IMR-90 (cell line): ENCODE measurements at regions not wholly inside any gene's neighbourhood (a gene's known extent, or its start where the extent isn't known, plus 50 kb on each side); places are given as distances from the start of the nearest gene placed in this dataset.

ENCODE experiments used
- ATAC-seq: fragments of 200-7000 bp; cut with Tn5 transposase; 2 replicates; pipeline ENCODE4 v1.9.1; 2020; ENCODE audit warnings: low read depth, mild to moderate bottlenecking, moderate library complexity
- BruUV-seq: library from RNA; stranded (reverse); fragments of 400-500 nt; replicated peaks from 2 replicates; lab custom pipeline; 2021; lab: Mats Ljungman, UMichigan
- CTCF ChIA-PET: fragments of 300-600 bp; formaldehyde crosslinking; extraction: SDS; loops from one replicate; lab custom pipeline; 2021; ENCODE audit warnings: antibody characterized with exemption; lab: Yijun Ruan, JAX
- POLR2A ChIA-PET: fragments of 300-600 bp; sonication (Branson Sonifier 250); formaldehyde crosslinking; loops from one replicate; lab custom pipeline; 2022; ENCODE audit warnings: antibody characterized with exemption; ENCODE audit not compliant: unreplicated experiment; lab: Charles Lee
- DNase-seq: peaks from one replicate; pipeline ENCODE4 v3.0.0; 2013
- H2AFZ ChIP-seq: replicated peaks from 2 replicates; pipeline ENCODE3; 2013; ENCODE audit warnings: low read length, mild to moderate bottlenecking; ENCODE audit not compliant: poor library complexity
- H2AK5ac ChIP-seq: 2 replicates; pipeline ENCODE4 v1.6.1; 2013; ENCODE audit warnings: low read depth, low read length, inconsistent platforms
- H2AK9ac ChIP-seq: replicated peaks from 2 replicates; pipeline ENCODE3; 2013; ENCODE audit warnings: mild to moderate bottlenecking, low read depth, low read length, moderate library complexity; ENCODE audit not compliant: poor library complexity
- H2BK120ac ChIP-seq: 2 replicates; pipeline ENCODE4 v1.6.1; 2013; ENCODE audit warnings: low read depth, low read length, inconsistent platforms
- H2BK15ac ChIP-seq: 3 replicates; pipeline ENCODE4 v1.6.1; 2013; ENCODE audit warnings: low read depth, low read length, inconsistent platforms
- H2BK20ac ChIP-seq: 2 replicates; pipeline ENCODE4 v1.6.1; 2013; ENCODE audit warnings: low read depth, mild to moderate bottlenecking, inconsistent platforms, low read length, moderate library complexity
- H2BK5ac ChIP-seq: 2 replicates; pipeline ENCODE4 v1.6.1; 2013; ENCODE audit warnings: mild to moderate bottlenecking, low read depth, low read length, inconsistent platforms; ENCODE audit not compliant: poor library complexity, severe bottlenecking
- H3K14ac ChIP-seq: replicated peaks from 2 replicates; pipeline ENCODE4 v1.6.1; 2013; ENCODE audit warnings: low read depth, low read length, inconsistent platforms
- H3K18ac ChIP-seq: 2 replicates; pipeline ENCODE4 v1.6.1; 2013; ENCODE audit warnings: low read depth, low read length, control low read depth
- H3K23ac ChIP-seq: 2 replicates; pipeline ENCODE4 v1.6.1; 2013; ENCODE audit warnings: low read depth, low read length, inconsistent platforms
- H3K27ac ChIP-seq: 2 replicates; pipeline ENCODE4 v1.5.1; 2013; ENCODE audit warnings: mild to moderate bottlenecking, control low read depth, low read length; ENCODE audit not compliant: insufficient read depth
- H3K27me3 ChIP-seq: 2 replicates; pipeline ENCODE4 v1.6.1; 2013; ENCODE audit warnings: low read length; ENCODE audit not compliant: control insufficient read depth, insufficient read depth
- H3K36me3 ChIP-seq: 2 replicates; pipeline ENCODE4 v1.6.1; 2013; ENCODE audit warnings: low read length, mixed read lengths; ENCODE audit not compliant: control insufficient read depth, insufficient read depth
- H3K4ac ChIP-seq: 2 replicates; pipeline ENCODE4 v1.6.1; 2013; ENCODE audit warnings: low read depth, low read length, inconsistent platforms
- H3K4me1 ChIP-seq: 2 replicates; pipeline ENCODE4 v1.6.1; 2013; ENCODE audit warnings: low read length, mixed read lengths; ENCODE audit not compliant: control insufficient read depth, insufficient read depth
- H3K4me2 ChIP-seq: 2 replicates; pipeline ENCODE4 v1.6.1; 2013; ENCODE audit warnings: low read depth, mild to moderate bottlenecking, control low read depth, low read length, moderate library complexity
- H3K4me3 ChIP-seq: 2 replicates; pipeline ENCODE4 v1.5.1; 2013; ENCODE audit warnings: low read depth, mild to moderate bottlenecking, control low read depth, low read length, moderate library complexity; ENCODE audit not compliant: insufficient read depth
- H3K56ac ChIP-seq: 2 replicates; pipeline ENCODE4 v1.6.1; 2013; ENCODE audit warnings: low read length, inconsistent platforms; ENCODE audit not compliant: insufficient read depth; ENCODE audit errors: extremely low read depth
- H3K79me1 ChIP-seq, 2 experiments: 2 replicates each; pipeline ENCODE4 v1.6.1; 2013; ENCODE audit warnings: low read length in 2 of 2, inconsistent platforms in 1 of 2, low read depth in 1 of 2
- H3K9ac ChIP-seq: 2 replicates; pipeline ENCODE4 v1.6.1; 2013; ENCODE audit warnings: low read depth, low read length, control low read depth
- H3K9me1 ChIP-seq: 2 replicates; pipeline ENCODE4 v1.6.1; 2013; ENCODE audit warnings: low read length, inconsistent platforms; ENCODE audit not compliant: insufficient read depth
- H3K9me3 ChIP-seq: 2 replicates; pipeline ENCODE4 v1.6.1; 2013; ENCODE audit warnings: low read length; ENCODE audit not compliant: control insufficient read depth, insufficient read depth
- H4K20me1 ChIP-seq: 2 replicates; pipeline ENCODE4 v1.6.1; 2013; ENCODE audit warnings: low read length, inconsistent platforms; ENCODE audit not compliant: insufficient read depth
- H4K5ac ChIP-seq: 2 replicates; pipeline ENCODE4 v1.6.1; 2013; ENCODE audit warnings: mild to moderate bottlenecking, low read depth, low read length, control low read depth
- H4K8ac ChIP-seq, 2 experiments: 2 replicates each; pipeline ENCODE4 v1.6.1; 2013; ENCODE audit warnings: low read depth in 2 of 2, low read length in 2 of 2, control low read depth in 1 of 2, inconsistent platforms in 1 of 2
- H4K91ac ChIP-seq: 2 replicates; pipeline ENCODE4 v1.6.1; 2013; ENCODE audit warnings: low read depth, low read length, inconsistent platforms; ENCODE audit not compliant: insufficient read depth
- CHD1 ChIP-seq: IDR thresholded peaks from 2 replicates; pipeline ENCODE4 v1.6.1; 2012; ENCODE audit warnings: low read depth, low read length, improper control_type of control experiment
- FOS ChIP-seq: fragments of 150-350 bp; IDR thresholded peaks from 2 replicates; pipeline ENCODE4 v1.6.1; 2016; ENCODE audit warnings: low read depth, low read length
- MAZ ChIP-seq: IDR thresholded peaks from 2 replicates; pipeline ENCODE4 v1.6.1; 2012; ENCODE audit warnings: low read depth, mild to moderate bottlenecking, low read length, improper control_type of control experiment, moderate library complexity, borderline replicate concordance
- RFX5 ChIP-seq: IDR thresholded peaks from 2 replicates; pipeline ENCODE4 v1.8.0; 2012; ENCODE audit warnings: low read depth, mild to moderate bottlenecking, low read length, moderate library complexity
- SMC3 ChIP-seq: fragments of 150-350 bp; IDR thresholded peaks from 2 replicates; pipeline ENCODE4 v1.6.1; 2016; ENCODE audit warnings: low read depth, mild to moderate bottlenecking, antibody characterized with exemption, low read length, moderate library complexity
- WGBS, 2 experiments: methylation state at CpG; one replicate each; pipeline versions ENCODE4 v1.1.5 to v1.1.7; 2013; ENCODE audit warnings: missing lambda C conversion rate in 2 of 2; ENCODE audit not compliant: insufficient read length in 1 of 2; ENCODE audit errors: extremely low coverage in 2 of 2; 5-methylcytosine and 5-hydroxymethylcytosine counted together
- dilution Hi-C: fragments of 300-500 bp; cut with HindIII; formaldehyde crosslinking; loops from one replicate; pipeline ENCODE4 v1.14.3; 2018; ENCODE audit warnings: low sequenced_read_pairs; ENCODE audit not compliant: unreplicated experiment
- in situ Hi-C: fragments of 300-500 bp; cut with MboI; formaldehyde crosslinking; loops from 3 replicates; pipeline ENCODE4 v1.14.3; 2019; ENCODE audit warnings: low sequenced_read_pairs, inconsistent platforms, mixed read lengths
- intact Hi-C: fragments of 100-400 bp; cut with micrococcal nuclease; formaldehyde crosslinking; loops from 2 replicates; pipeline ENCODE4 v1.10.0; 2022

DNA sequence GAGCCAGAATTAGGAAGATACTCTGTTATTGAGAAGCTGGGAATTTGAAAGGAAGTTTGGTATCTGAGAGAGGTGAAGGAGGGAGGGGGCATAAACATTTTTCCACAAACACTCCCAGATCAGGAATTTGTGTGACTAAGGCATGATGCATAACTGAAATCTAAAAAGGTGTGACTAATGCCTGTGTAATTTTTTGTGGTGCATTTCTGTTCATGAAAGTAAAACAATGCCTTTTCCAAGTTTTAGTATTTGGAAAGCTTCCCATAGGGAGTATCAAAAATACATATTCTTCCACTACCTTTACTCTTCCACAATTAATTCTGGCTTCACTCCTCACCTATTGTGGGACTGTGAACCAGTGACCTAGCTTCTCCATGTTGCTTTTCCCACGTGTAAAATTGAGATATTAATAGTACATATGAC is 56.4 kb upstream of the CAV2 start:
- Histone ChIP-seq H2AFZ (no peak overlapping the region), H3K27me3 (no peaks in the 10 kb centered on the region), H2BK5ac (peak overlapping the region; percentile 100), H3K4me1 (peaks cover 14% of the 10 kb centered on the region), H2BK120ac (peak overlapping the region; percentile 98), H2BK15ac (peak overlapping the region; percentile 84), H3K56ac (peak overlapping the region; percentile 85), H3K27ac (0 out of 2 replicates have a peak overlapping the region, but pooled peaks have one; percentile 87), H3K23ac (0 out of 2 replicates have a peak overlapping the region, but pooled peaks have one; percentile 64), H3K18ac (peak overlapping the region; percentile 97; the same call in 1 of the 2 replicates), H3K4me2 (peak overlapping the region; percentile 65; the same call in 1 of the 2 replicates), H4K8ac (peak overlapping the region; percentile 58 to 91), H3K36me3 (no peaks in the 10 kb centered on the region), H3K9me1 (peaks cover 5% of the 10 kb centered on the region; the same call in 1 of the 2 replicates), H2AK9ac (no peak overlapping the region), H2AK5ac (peak overlapping the region; percentile 85), H3K4ac (peak overlapping the region; percentile 95), H3K14ac (peak overlapping the region; percentile 94), H4K20me1 (no peaks in the 10 kb centered on the region), H3K9me3 (no peaks in the 10 kb centered on the region), H3K4me3 (no peak overlapping the region), H3K79me1 (peaks cover 3 to 12% of the 10 kb centered on the region in 2 experiments; a peak in 3 of 4 replicates), H2BK20ac (peak overlapping the region; percentile 99), H3K9ac (no peak overlapping the region), H4K91ac (peak overlapping the region; percentile 83), H4K5ac (peak overlapping the region; percentile 73; the same call in 1 of the 2 replicates)
- CTCF ChIA-PET = no interaction called here
- ATAC-seq (peak; percentile 76), DNase-seq (peak; percentile 97)
- intact Hi-C loops (loop anchor here (1.0 to 10.0 kb wide), 5 partner anchors 52 to 171 kb away; partner anchors contain the start of gene CAV2), in situ Hi-C loops (no loop called here), dilution Hi-C loops (no loop called here)
- WGBS, 2 experiments = no CpG with 5 or more reads among the region's 1 CpG
- POLR2A ChIA-PET = no interaction called here
- peak; percentile 80 for TF ChIP-seq MAZ
- no peak for TF ChIP-seq RFX5
- peak; percentile 95 for TF ChIP-seq FOS
- 0 out of 2 replicates have a peak, but pooled peaks have one; percentile 21 for TF ChIP-seq SMC3
- no peak; the same call in 1 of the 2 replicates for TF ChIP-seq CHD1
- no TSS peak for BruUV-seq
